Activated naive CD4-positive, alpha-beta T cell treated with anti-CD3 and anti-CD28 coated beads, Interleukin-2, amount 50 U/mL, for 72 hours (primary cell): ENCODE measurements at regions not wholly inside any gene's neighbourhood (a gene's known extent, or its start where the extent isn't known, plus 50 kb on each side); places are given as distances from the start of the nearest gene placed in this dataset.
"Not testable (repeated sequence)": the region's sequence is repeated elsewhere in the genome, so short reads cannot be mapped to it uniquely, and the experiment has no call there.

ENCODE experiments used
- ATAC-seq, 2 donors: fragments of 150-1000 bp; cut with Tn5 transposase; 2 replicates each; pipeline ENCODE4 v1.10.0; 2021; ENCODE audit warnings: mild to moderate bottlenecking in 2 of 2, moderate library complexity in 2 of 2
- DNase-seq, 2 donors: peaks; one replicate each; pipeline ENCODE4 v3.0.0; 2021 to 2022; ENCODE audit warnings: low spot score in 2 of 2
- H3K27ac Mint-ChIP-seq, 2 donors: one replicate each; pipeline ENCODE4 v1.8.0; 2022; ENCODE audit warnings: mild to moderate bottlenecking in 2 of 2, mixed read lengths in 2 of 2
- H3K36me3 Mint-ChIP-seq, 2 donors: one replicate each; pipeline ENCODE4 v1.8.0; 2022; ENCODE audit warnings: mixed read lengths in 2 of 2
- H3K9me3 Mint-ChIP-seq, 2 donors: one replicate each; pipeline ENCODE4 v1.8.0; 2022; ENCODE audit warnings: mixed read lengths in 2 of 2

DNA sequence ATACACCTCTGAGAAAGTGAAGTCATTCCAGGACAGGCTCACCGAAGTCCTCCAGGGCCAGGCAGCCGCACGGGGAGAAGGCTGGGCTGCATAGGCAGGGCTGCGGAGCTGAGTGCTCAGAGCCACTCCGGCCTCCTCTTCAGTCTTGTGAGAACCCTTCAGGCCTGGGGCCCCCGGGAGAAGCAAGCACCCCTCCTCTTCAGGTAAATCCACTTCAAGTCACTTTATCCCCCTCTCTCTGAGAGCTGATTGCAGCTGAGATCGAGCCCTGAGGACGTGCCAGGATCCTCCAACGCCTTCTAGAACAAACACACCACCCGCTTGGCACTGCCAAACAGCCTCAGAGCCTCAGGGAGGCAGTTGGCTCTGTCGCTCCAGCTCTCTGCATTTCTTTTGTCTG lies 1526.3 kb downstream of the BRD1 start:
- Mint-ChIP-seq H3K27ac (peak overlapping the region in 1 of 2 donors; percentile 13), H3K36me3 (no peaks in the 10 kb centered on the region), H3K9me3 (no peaks in the 10 kb centered on the region)
- no peak for ATAC-seq
- DNase-seq: no peak

DNA sequence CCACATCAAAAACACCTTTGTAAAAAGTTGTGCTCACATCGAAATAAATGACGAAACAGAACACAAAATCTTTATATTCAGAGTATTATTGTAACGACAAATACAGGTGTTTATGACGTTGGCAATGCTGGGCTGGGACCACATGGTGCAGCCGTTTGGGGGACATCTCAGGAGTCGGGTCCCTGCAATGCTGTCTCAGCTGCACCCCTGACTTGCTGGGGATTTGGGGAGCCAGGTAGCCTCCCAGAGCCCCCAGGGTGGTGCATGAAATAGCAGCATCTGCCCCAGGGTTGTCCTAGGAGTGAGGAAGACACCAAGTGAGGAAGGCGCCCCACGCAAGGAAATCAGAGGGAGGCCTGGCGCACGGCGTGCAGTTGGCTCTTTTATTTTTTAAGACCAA lies 1526.8 kb downstream of the BRD1 start:
- no peak overlapping the region for H3K27ac Mint-ChIP-seq
- H3K36me3 Mint-ChIP-seq: no peaks in the 10 kb centered on the region
- ATAC-seq (no peak), DNase-seq (no peak)
- no peaks in the 10 kb centered on the region for H3K9me3 Mint-ChIP-seq

DNA sequence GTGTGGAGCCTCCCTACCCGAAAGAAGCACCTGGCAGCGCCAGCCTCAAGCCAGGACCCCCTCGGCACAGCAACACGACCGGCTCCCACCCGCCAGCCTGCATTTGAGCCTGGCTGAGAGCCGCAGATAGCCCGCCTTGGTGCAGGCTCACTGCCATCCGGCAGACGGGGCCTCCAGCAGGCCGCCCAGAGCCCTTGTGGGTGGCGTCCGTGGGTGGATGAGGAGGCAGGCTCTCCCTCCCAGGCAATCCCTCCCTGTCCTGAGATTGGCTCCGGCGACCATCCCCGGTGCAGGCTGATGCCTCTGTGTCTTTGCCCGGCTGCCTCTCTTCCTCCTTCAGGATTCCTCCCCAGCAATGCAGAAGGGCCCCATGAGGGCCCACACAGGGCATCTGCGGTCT lies 1527.9 kb downstream of the BRD1 start:
- ATAC-seq (no peak), DNase-seq (no peak)
- H3K27ac Mint-ChIP-seq: no peak overlapping the region
- no peaks in the 10 kb centered on the region for H3K9me3 Mint-ChIP-seq
- no peaks in the 10 kb centered on the region for H3K36me3 Mint-ChIP-seq

DNA sequence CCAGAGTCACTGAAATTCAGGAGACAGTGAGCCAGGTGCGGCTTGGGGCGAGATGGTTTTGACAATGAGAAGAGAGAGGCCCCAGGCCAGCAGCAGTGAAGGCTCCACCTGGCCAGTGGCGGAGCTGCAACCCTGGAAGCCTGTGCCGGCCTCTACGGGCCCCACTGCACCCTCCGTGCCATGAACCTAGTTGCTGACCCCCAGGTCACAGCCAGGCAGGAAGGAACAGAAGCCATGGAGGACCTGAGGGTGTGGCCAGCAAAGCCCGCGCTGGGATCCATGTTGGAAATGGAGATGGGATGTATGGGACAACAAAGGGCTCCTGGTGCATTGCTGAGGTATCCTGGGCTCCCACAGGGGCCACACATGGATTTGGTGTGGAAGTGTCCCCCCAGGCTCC lies 1528.5 kb downstream of the BRD1 start:
- ATAC-seq (no peak), DNase-seq (no peak)
- H3K9me3 Mint-ChIP-seq: no peaks in the 10 kb centered on the region
- H3K27ac Mint-ChIP-seq: peak overlapping the region in 1 of 2 donors; percentile 6
- no peaks in the 10 kb centered on the region for H3K36me3 Mint-ChIP-seq

DNA sequence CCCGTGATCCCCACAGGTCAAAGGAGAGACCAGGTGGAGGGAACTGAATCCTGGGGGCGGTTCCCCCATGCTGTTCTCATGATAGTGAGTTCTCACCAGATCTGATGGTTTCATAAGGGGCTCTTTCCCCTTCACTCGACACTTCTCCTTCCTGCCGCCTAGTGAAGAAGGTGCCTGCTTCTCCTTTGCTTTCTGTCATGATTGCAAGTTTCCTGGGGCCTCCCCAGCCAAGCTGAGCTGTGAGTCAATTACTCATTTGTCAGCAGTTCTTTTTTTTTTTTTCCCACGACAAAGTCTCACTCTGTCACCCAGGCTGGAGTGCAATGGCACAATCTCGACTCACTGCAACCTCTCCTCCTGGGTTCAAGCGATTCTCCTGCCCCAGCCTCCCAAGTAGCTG lies 1530.4 kb downstream of the BRD1 start:
- no peak overlapping the region for H3K27ac Mint-ChIP-seq
- ATAC-seq (no peak), DNase-seq (no peak)
- H3K9me3 Mint-ChIP-seq: peaks cover 5% of the 10 kb centered on the region in 2 donors
- no peaks in the 10 kb centered on the region for H3K36me3 Mint-ChIP-seq

DNA sequence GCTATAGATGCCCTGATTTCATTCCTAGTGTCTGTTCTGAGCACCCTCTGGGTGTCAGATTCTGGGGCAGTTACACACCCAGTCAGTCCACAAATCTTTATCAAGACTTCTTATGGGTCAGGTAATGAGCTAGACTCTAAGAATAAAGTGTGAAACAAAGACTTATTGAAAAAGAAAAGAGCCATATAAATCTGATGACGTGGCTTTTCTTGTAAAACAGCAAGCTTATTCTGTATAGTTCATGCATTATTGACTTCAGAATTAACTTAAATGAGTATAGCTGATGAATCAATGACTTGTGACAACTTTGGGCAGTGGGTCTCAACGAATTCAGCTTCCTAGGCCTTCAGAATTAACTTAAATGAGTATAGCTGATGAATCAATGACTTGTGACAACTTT lies 1527.5 kb downstream of the TBC1D22A start:
- H3K36me3 Mint-ChIP-seq: not testable (repeated sequence)

DNA sequence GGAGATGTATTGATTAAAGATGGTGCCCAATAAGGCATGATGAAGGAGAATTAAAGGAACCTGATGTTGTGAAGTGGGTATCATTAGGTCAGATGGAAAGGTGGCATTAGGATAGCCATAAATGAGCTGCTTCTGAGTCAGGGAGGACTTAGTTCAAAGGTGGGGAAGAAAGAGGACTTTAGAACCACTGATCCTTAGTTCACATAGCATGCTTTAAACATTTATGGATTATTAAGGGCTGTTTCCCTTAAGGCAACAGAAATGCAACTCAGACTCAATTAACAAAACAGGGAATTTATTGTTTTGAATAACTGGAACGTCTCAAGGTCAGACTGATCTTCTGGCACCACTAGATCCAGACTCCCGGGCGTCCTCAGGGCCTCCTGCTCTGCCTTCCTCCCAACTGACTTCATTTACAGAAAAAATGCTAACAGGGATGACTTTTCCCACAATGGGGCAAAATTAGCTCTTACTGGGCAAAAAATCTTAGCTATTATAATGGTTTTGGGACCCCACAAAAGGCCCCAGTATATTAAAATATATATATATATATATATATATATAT lies 1526.0 kb downstream of the TBC1D22A start:
- no peaks in the 10 kb centered on the region for H3K36me3 Mint-ChIP-seq

More for the DNA sequence above, 1527.5 kb downstream of the TBC1D22A start:
- not testable (repeated sequence) for DNase-seq, H3K27ac Mint-ChIP-seq, ATAC-seq
- peaks cover 9 to 12% of the 10 kb centered on the region in 2 donors for H3K9me3 Mint-ChIP-seq

DNA sequence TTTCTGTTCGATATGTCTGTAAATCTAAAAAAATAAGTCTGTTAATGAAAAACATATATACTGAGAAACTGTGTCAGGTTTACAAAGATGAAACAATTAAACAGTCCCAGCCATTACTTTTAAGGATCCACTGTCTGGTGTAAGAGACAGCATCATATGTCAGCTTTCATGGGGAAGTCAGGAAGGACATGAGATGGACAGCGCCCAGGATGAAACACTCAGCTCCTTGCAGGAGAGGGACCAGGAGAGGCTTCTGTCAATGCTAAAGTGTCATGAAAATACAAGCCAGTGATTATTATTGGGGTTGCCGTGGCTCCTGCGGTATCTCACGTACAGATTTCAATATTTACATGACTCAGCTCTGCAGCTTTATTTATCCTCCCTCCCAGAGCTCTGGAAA lies 1524.6 kb downstream of the TBC1D22A start:
- Mint-ChIP-seq H3K27ac (no peak overlapping the region), H3K9me3 (peaks cover 4 to 7% of the 10 kb centered on the region in 2 donors), H3K36me3 (no peaks in the 10 kb centered on the region)
- DNase-seq (no peak), ATAC-seq (no peak)

More for the DNA sequence above, 1526.0 kb downstream of the TBC1D22A start:
- no peak for DNase-seq
- Mint-ChIP-seq H3K27ac (no peak overlapping the region), H3K9me3 (peaks cover 5 to 8% of the 10 kb centered on the region in 2 donors)
- ATAC-seq: no peak

DNA sequence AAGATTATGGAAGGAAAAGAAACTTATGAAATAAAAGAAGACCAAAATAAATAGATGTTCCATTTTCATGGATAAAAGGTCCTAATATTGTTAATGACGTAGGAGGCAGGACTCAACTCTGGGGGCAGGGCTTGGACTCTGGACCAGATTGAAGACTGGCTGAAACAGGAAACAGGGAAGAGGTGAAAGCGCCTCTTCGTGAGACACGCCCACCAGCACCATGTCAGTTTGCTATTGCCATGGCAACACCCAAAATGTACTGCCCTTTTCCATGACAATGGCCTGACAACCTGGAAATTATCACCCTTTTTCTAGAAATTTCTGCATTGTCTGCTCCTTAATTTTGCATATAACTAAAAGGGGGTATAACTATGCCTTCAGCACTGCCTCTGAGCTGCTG lies 1522.2 kb downstream of the TBC1D22A start:
- no peak for ATAC-seq
- no peaks in the 10 kb centered on the region for H3K36me3 Mint-ChIP-seq

DNA sequence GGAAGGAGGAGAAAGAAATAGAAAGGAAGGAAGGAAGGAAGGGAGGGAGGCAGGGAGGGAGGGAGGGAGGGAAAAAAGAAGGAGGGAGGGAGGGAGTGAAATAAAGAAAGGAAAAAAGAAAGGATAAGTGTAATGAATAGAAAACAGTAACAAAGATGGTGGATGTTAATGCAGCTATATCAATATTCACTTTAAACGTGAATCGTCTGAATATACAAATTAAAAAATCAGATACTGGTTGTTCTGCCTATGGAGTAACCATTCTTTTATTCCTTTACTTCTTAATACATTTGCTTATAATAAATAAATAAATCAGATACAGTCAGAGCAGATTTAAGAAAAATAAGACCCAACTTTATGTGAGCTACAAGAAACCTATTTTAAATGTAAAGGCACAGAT lies 1520.4 kb downstream of the TBC1D22A start:
- DNase-seq: no peak
- peaks cover 0 to 10% of the 10 kb centered on the region in 2 donors for H3K9me3 Mint-ChIP-seq
- ATAC-seq: no peak
- no peaks in the 10 kb centered on the region for H3K36me3 Mint-ChIP-seq
- no peak overlapping the region for H3K27ac Mint-ChIP-seq

More for the DNA sequence above, 1522.2 kb downstream of the TBC1D22A start:
- Mint-ChIP-seq H3K27ac (no peak overlapping the region), H3K9me3 (peaks cover 0 to 10% of the 10 kb centered on the region in 2 donors)
- no peak for DNase-seq

DNA sequence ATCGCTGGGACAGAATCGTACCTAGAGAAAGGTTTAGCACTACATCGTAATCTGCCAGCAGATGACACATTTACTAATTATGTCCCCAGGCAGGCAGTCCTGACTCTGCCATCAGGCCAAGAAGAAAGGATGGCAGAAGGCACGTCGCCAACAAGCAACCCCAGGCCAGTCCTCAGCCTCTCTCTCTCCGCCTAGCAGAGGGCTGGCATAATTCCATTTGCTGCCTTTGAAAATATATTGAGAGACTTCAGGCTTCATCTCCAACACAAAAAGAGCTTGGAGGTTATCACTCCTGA lies 1517.0 kb downstream of the TBC1D22A start:
- H3K36me3 Mint-ChIP-seq: no peaks in the 10 kb centered on the region
- H3K9me3 Mint-ChIP-seq: peaks cover 0 to 7% of the 10 kb centered on the region in 2 donors
- ATAC-seq (no peak), DNase-seq (no peak)
- H3K27ac Mint-ChIP-seq: no peak overlapping the region

DNA sequence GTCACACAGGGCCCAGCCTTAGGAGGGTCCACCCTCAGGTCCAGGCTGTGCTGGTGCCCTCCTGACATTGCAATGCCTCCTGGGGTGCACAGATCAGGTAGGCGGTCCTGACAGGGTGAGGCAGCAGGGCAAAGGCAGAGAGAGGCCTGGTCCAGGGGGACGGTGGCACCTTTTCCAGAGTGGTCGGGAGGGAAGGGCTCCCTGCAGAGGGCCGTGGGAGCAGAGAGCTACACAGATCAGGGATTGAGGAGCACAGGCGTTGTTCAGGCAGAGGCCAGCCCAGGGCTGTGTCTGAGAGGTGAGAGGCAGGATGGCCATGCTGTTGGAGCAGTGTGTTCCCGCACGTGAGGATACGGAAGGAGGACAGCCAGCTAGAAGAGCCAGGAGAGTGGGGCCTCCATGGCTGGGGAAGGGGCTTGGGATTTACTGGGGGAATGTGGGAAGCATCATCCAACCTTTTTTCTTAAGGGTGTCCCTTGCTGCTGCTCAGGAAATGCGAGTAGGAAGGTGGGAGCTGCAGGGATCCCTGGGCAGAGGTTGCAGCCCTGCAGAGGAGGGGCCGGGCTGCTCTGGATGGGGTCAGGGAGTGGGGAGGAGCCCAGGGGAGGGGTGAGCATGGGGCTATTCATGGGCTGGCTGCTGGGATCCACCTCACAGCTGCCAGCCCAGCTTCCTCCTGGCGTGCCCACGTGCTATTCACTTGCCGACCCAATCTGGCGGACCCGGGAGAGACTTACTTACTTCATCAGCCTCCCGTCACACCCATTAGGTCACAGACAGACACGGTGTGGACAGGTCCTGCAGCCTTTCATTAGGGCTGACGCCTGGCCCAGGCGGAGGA lies 1516.4 kb downstream of the TBC1D22A start:
- Mint-ChIP-seq H3K27ac (no peak overlapping the region), H3K9me3 (peaks cover 0 to 7% of the 10 kb centered on the region in 2 donors), H3K36me3 (no peaks in the 10 kb centered on the region)
- no peak for DNase-seq
- no peak for ATAC-seq

DNA sequence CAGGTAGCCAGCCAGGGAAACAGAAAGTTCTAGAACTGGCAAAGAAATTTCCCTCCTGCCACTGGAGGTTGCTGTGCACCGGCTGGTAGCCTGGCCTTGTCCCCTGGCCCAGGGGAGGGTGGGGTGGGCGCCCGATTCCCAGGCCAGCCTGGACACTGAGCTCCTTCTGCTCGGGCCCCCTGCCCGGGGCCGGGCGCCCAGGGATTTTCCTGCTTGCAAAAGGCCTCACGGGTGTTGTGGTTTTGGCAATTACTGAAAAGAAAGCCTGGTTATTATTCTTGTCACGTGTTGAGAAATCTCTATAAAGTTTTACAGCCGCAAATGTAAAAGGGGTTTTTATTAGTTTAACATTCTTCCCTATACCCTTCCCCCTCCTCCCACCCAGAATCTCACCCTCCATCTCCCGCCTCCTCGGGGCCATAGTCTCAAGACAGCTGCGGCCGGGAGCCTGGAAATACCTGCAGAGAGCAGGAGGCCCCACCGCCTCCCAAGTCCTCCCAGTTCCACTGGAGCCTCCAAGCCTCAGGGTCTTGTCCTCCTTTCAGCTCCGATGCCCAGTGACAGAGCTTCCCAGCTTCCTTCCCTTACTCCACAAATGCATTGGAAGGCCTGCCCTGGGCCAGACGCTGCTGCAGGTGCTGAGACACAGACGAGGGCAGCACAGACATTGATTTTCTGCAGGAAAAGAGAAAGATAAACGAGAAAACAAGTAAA lies 1515.6 kb downstream of the TBC1D22A start:
- H3K36me3 Mint-ChIP-seq: no peaks in the 10 kb centered on the region
- no peak overlapping the region for H3K27ac Mint-ChIP-seq
- ATAC-seq: no peak
- peaks cover 0 to 7% of the 10 kb centered on the region in 2 donors for H3K9me3 Mint-ChIP-seq
- DNase-seq: no peak

DNA sequence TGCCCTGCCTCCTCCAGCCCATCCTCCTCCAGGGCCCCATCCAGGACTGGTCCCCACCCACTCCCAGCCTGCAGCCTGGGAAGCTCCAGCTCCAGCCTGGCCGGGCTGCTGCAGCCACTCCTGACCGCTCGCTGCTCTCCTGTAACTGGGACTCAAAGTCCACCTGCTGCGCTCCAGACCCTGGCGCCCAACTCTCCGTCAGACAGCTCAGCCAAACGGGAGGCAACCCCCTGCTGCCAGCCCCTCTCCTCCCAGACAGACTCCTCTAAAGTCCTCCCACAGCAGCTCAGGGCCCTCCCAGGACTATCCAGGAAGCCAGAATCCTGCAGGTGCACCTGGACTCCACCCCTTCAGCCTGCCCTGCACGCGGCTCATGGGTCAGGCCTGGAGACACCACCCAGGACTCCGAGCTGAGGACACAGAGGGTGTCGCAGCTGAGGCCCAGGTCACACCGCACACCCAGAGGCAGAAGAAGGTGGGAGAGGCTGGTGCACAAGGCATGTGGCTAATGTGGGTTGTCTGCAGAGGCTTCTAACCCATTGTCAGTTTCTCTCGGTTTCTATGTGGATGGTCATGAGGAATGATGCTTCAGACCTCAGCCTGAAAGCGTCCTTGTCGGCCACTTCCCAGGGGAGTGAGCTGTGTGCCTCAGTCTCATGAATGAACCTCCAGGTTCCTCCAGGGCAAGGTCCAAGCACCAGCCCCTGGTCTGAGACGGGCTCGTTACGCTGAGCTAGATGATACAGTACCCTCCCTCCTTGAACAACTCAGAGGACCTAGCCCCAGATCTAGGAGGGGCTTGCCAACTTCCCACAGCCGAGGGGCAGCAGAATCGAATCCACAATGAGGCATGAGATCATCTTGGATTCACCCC lies 1514.8 kb downstream of the TBC1D22A start:
- Mint-ChIP-seq H3K9me3 (peaks cover 0 to 7% of the 10 kb centered on the region in 2 donors), H3K27ac (no peak overlapping the region), H3K36me3 (no peaks in the 10 kb centered on the region)
- ATAC-seq (no peak), DNase-seq (no peak)

DNA sequence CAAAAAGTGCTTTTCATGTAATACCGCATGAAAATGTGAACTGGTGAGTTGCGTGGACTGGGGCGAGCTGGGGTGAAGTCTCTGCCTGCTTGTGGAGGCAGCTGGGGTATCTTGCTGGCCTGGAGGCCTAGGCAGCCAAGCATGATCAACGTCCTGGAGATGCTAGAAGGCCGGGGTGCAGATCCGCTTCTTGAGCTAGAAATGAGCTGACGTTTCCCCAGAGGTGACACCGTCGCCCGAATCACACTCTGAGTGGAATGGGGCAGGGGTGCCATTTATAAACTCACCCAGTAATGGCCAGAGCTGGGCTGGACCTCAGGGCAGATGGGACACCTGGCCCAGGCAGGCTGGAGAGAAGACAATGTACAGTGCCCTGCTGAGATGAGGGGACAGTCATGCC lies 1513.0 kb downstream of the TBC1D22A start:
- Mint-ChIP-seq H3K27ac (no peak overlapping the region), H3K9me3 (no peaks in the 10 kb centered on the region), H3K36me3 (no peaks in the 10 kb centered on the region)
- ATAC-seq: no peak
- no peak for DNase-seq

DNA sequence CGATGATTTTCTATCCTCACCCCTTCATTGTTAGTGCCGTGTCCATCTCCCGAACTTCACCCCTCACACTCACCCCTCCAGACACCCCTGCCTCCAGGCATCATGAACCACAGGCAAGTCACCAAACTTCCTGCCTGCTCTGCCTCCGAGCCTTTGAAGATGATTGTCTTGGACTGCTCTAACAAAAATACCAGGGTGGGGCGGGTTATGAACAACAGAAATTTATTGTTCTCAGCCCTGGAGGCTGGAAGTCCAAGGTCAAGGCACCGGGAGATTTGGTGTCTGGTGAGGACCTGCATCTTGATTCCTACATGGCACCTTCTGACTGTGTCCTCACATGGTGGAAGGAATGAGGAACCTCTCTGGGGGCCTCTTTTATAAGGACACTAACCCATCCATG lies 1508.3 kb downstream of the TBC1D22A start:
- Mint-ChIP-seq H3K36me3 (no peaks in the 10 kb centered on the region), H3K9me3 (no peaks in the 10 kb centered on the region), H3K27ac (no peak overlapping the region)
- DNase-seq: no peak
- no peak for ATAC-seq
